ENCODE measurements at regions not wholly inside any gene's neighbourhood (a gene's known extent, or its start where the extent isn't known, plus 50 kb on each side); places are given as distances from the start of the nearest gene placed in this dataset.
A peak's percentile ranks its signal among the peaks of the same experiment; 100 is the strongest.

- H3K9me3 ChIP-seq: no peaks in the 10 kb centered on the region
- H3K4me1 ChIP-seq: peaks cover 0 to 15% of the 10 kb centered on the region in 2 donors
- no peak for TF ChIP-seq CTCF (IDR thresholded peaks at IDR 0.05)
- intact Hi-C loops (cut with DNase I): no loop called here
- no peak for ATAC-seq
- no peak overlapping the region for H3K27ac ChIP-seq
- no peak overlapping the region for H3K4me3 ChIP-seq
- no peak for DNase-seq
- no peaks in the 10 kb centered on the region for H3K27me3 ChIP-seq
- no peaks in the 10 kb centered on the region for H3K36me3 ChIP-seq
Measured at GRCh38 chr6:88378639-88379038, 212.5 kb upstream of the CNR1 start.

- TF ChIP-seq CTCF (IDR thresholded peaks at IDR 0.05): no peak
- Histone ChIP-seq H3K4me1 (peaks cover 0 to 15% of the 10 kb centered on the region in 2 donors), H3K9me3 (no peaks in the 10 kb centered on the region), H3K4me3 (no peak overlapping the region), H3K36me3 (no peaks in the 10 kb centered on the region), H3K27me3 (no peaks in the 10 kb centered on the region), H3K27ac (no peak overlapping the region)
- DNase-seq (no peak), ATAC-seq (no peak)
- intact Hi-C loops (cut with DNase I): no loop called here
Measured at GRCh38 chr6:88377976-88378568, 211.9 kb upstream of the CNR1 start.

- peak; percentile 38 for ATAC-seq
- no peaks in the 10 kb centered on the region for H3K27me3 ChIP-seq
- no peak for DNase-seq
- no peaks in the 10 kb centered on the region for H3K36me3 ChIP-seq
- no peak overlapping the region for H3K4me3 ChIP-seq
- no peak for TF ChIP-seq CTCF (IDR thresholded peaks at IDR 0.05)
- H3K9me3 ChIP-seq: no peaks in the 10 kb centered on the region
- intact Hi-C loops (cut with DNase I): no loop called here
- peaks cover 0 to 15% of the 10 kb centered on the region in 2 donors for H3K4me1 ChIP-seq
- H3K27ac ChIP-seq: no peak overlapping the region
Measured at GRCh38 chr6:88376768-88377387, 210.7 kb upstream of the CNR1 start.

GRCh38 chr6:88376197-88376596 lies 210.1 kb upstream of the CNR1 start:
- DNase-seq (no peak), ATAC-seq (no peak)
- Histone ChIP-seq H3K27ac (no peak overlapping the region), H3K9me3 (no peaks in the 10 kb centered on the region), H3K27me3 (no peaks in the 10 kb centered on the region), H3K36me3 (no peaks in the 10 kb centered on the region), H3K4me3 (no peak overlapping the region), H3K4me1 (peaks cover 0 to 15% of the 10 kb centered on the region in 2 donors)
- TF ChIP-seq CTCF (IDR thresholded peaks at IDR 0.05): no peak
- intact Hi-C loops (cut with DNase I): no loop called here

- DNase-seq (no peak), ATAC-seq (no peak)
- Histone ChIP-seq H3K36me3 (no peaks in the 10 kb centered on the region), H3K27ac (no peak overlapping the region), H3K4me3 (no peak overlapping the region), H3K27me3 (no peaks in the 10 kb centered on the region), H3K4me1 (peaks cover 0 to 3% of the 10 kb centered on the region in 2 donors), H3K9me3 (no peaks in the 10 kb centered on the region)
- intact Hi-C loops (cut with DNase I): no loop called here
- no peak for TF ChIP-seq CTCF (IDR thresholded peaks at IDR 0.05)
Measured at GRCh38 chr6:88374553-88374952, 208.4 kb upstream of the CNR1 start.

Data from left lung (tissue), 4 donors.